Ishikawa (cell line): ENCODE measurements at regions not wholly inside any gene's neighbourhood (a gene's known extent, or its start where the extent isn't known, plus 50 kb on each side); places are given as distances from the start of the nearest gene placed in this dataset.

ENCODE experiments used
- CEBPB ChIP-seq: IDR thresholded peaks from 2 replicates; pipeline ENCODE4 v1.6.1; 2012
- CREB1 ChIP-seq: IDR thresholded peaks from 2 replicates; pipeline ENCODE4 v1.6.1; 2012; ENCODE audit warnings: low read depth
- EGR1 ChIP-seq: IDR thresholded peaks from 2 replicates; pipeline ENCODE4 v1.6.1; 2012
- EP300 ChIP-seq: IDR thresholded peaks from 2 replicates; pipeline ENCODE4 v1.6.1; 2012; ENCODE audit warnings: borderline replicate concordance
- FOXM1 ChIP-seq: IDR thresholded peaks from 2 replicates; pipeline ENCODE4 v1.6.1; 2012; ENCODE audit warnings: low read depth, borderline replicate concordance
- MAX ChIP-seq: IDR thresholded peaks from 2 replicates; pipeline ENCODE4 v1.6.1; 2012
- NFIC ChIP-seq: IDR thresholded peaks from 2 replicates; pipeline ENCODE4 v1.6.1; 2012
- RAD21 ChIP-seq: IDR thresholded peaks from 2 replicates; pipeline ENCODE4 v1.6.1; 2012; ENCODE audit warnings: low read depth
- TAF1 ChIP-seq: IDR thresholded peaks from 2 replicates; pipeline ENCODE4 v1.6.1; 2012; ENCODE audit warnings: low read depth, mild to moderate bottlenecking
- TCF12 ChIP-seq: IDR thresholded peaks from 2 replicates; pipeline ENCODE4 v1.6.1; 2012; ENCODE audit warnings: low read depth
- TEAD4 ChIP-seq: IDR thresholded peaks from 2 replicates; pipeline ENCODE4 v1.6.1; 2012
- YY1 ChIP-seq: IDR thresholded peaks from 2 replicates; pipeline ENCODE4 v1.6.1; 2012; ENCODE audit warnings: low read depth
- ZBTB7A ChIP-seq: IDR thresholded peaks from 2 replicates; pipeline ENCODE4 v1.6.1; 2012; ENCODE audit warnings: low read depth
- TF ChIP-seq, protein P1 (sequence below): IDR thresholded peaks from 2 replicates; pipeline ENCODE4 v1.6.1; 2012
- TF ChIP-seq, protein P2 (sequence below): IDR thresholded peaks from 2 replicates; pipeline ENCODE4 v1.6.1; 2012; ENCODE audit warnings: low read depth, mild to moderate bottlenecking

DNA sequence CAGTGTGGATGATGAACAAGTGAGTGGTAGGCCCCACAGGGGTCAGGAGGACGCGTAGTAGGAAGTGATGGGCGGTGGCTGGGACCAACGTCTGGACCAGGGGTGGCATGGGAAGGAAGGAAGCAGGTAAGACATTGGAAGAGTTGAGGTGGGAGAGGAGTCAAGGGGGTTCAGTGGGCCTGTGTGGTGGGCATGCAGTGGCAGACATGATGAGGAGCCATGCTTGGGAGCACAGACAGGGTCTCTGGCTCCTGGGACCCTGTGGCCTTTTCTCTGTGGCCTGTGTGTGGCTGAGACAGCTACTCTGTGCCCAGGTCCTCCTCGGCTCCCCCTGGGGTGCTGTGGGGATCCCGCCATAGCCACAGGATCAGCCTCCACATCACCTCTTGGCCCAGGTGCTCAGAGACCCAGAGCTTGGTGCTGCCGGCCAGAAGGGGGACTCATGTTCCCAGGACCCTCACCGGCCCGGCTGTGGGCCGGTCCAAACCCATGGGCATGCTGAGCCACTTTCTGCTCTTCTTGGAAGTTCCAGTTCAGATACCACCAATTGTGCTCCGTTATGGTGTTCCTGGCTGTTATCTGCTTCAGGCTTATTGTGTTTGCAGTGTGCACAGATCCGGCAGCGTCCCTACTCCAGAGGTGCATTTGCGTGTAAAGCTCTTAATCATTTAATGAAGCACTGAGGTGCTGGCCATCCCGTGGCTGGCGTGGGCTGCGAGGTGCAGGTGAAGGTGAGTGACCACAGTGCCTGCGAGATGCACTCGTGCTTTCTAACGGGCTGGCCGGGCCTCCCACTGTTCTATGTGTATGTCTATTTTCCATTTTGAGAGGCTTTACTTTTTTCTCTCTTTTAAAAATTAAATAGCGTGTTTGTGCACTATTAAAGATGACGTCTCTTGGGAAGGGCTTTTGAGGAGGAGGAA is 147.9 kb downstream of the TEX29 start:
- TF ChIP-seq RAD21 (no peak), EP300 (no peak), EGR1 (no peak), CEBPB (no peak), TAF1 (no peak), TEAD4 (no peak)

GRCh38 chr13:111469450-111469849 is 149.0 kb downstream of the TEX29 start:
- TF ChIP-seq RAD21 (no peak), EP300 (no peak), TEAD4 (no peak), TCF12 (no peak), EGR1 (no peak)

DNA sequence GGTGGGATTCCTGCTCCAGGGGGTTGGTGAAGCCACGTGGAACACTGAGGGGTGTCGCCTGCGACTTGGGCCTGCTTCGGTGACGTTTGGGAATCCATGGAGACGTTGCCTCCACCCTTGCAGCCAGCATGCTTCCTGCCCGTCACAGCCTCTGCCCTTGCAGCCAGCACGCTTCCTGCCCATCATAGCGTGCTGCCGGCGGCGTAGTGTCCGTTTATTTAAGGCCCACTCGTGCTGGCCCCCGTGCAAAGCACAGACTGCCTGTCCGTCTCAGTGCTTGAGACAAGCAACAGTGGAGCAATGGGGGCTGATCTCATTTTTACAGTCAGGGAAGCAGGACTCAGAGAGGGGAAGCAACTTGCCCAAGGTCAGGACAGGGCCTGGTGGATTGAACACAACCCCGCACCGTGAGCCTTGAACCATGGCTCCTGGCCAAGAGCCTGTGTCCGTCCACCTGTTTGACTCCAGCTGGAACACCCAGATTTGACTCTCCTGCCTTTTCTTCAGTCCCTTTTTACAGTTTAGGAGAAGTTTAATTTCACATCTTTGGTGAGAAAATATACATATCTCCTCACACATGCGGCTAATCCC is 149.6 kb downstream of the TEX29 start:
- TF ChIP-seq, protein P1, sequence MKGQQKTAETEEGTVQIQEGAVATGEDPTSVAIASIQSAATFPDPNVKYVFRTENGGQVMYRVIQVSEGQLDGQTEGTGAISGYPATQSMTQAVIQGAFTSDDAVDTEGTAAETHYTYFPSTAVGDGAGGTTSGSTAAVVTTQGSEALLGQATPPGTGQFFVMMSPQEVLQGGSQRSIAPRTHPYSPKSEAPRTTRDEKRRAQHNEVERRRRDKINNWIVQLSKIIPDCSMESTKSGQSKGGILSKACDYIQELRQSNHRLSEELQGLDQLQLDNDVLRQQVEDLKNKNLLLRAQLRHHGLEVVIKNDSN = no peak
- TF ChIP-seq MAX (no peak), NFIC (no peak)

DNA sequence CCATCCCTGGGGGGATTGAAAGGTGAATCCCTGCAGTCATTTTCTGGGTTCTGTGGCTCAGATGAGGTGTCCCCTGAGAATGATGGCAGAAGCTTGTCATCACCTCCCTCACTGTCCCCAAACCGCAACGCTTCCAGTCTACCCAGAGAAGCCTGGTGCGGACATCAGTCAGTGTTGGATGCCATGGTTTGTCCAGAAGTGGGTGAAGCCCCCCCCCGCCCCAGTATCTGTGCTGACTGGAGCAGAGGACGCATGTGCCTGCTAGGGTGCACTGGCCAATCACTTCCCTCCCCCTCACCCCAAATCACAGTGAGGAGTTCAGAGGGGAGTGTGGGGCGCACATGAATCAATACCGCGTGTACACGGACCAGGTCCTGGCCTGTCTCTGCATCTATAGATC is 150.5 kb downstream of the TEX29 start:
- no peak for TF ChIP-seq ZBTB7A

DNA sequence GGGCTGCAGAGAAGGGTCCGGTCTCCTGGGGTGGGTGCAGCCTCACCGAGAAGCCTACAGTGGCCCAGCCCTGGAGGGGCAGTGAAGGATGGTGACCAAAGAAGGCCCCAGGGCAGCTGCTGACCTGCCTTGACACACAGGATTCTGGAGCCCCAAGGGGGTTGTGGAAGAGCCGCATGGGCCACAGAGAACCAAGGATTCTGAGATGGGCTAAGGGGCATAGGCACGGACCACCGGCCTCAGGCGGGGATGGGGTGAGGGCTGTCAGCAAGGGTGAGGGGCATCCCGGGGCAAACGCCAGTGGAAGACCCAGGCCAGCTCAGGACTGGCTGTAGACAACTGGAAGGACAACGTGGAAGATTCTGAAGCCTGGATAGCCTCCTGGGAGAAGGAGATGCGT is 151.6 kb downstream of the TEX29 start:
- TF ChIP-seq TCF12 (no peak), TEAD4 (no peak), NFIC (no peak), ZBTB7A (no peak), CREB1 (no peak), RAD21 (no peak), TAF1 (no peak), MAX (no peak), CEBPB (no peak), YY1 (no peak), FOXM1 (no peak), EGR1 (no peak), EP300 (no peak)
- TF ChIP-seq, protein P2, sequence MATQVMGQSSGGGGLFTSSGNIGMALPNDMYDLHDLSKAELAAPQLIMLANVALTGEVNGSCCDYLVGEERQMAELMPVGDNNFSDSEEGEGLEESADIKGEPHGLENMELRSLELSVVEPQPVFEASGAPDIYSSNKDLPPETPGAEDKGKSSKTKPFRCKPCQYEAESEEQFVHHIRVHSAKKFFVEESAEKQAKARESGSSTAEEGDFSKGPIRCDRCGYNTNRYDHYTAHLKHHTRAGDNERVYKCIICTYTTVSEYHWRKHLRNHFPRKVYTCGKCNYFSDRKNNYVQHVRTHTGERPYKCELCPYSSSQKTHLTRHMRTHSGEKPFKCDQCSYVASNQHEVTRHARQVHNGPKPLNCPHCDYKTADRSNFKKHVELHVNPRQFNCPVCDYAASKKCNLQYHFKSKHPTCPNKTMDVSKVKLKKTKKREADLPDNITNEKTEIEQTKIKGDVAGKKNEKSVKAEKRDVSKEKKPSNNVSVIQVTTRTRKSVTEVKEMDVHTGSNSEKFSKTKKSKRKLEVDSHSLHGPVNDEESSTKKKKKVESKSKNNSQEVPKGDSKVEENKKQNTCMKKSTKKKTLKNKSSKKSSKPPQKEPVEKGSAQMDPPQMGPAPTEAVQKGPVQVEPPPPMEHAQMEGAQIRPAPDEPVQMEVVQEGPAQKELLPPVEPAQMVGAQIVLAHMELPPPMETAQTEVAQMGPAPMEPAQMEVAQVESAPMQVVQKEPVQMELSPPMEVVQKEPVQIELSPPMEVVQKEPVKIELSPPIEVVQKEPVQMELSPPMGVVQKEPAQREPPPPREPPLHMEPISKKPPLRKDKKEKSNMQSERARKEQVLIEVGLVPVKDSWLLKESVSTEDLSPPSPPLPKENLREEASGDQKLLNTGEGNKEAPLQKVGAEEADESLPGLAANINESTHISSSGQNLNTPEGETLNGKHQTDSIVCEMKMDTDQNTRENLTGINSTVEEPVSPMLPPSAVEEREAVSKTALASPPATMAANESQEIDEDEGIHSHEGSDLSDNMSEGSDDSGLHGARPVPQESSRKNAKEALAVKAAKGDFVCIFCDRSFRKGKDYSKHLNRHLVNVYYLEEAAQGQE = no peak
- TF ChIP-seq, protein P1 = no peak

- no peak for TF ChIP-seq MAX
Observed at GRCh38 chr13:111472559-111473460, 152.4 kb downstream of the TEX29 start.

- TF ChIP-seq EGR1 (no peak), ZBTB7A (no peak), TCF12 (no peak), RAD21 (peak; percentile 72)
Observed at GRCh38 chr13:111474136-111475002, 153.9 kb downstream of the TEX29 start.
